GM21619 (cell line): ENCODE measurements at regions not wholly inside any gene's neighbourhood (a gene's known extent, or its start where the extent isn't known, plus 50 kb on each side); places are given as distances from the start of the nearest gene placed in this dataset.
"Not testable (repeated sequence)": the region's sequence is repeated elsewhere in the genome, so short reads cannot be mapped to it uniquely, and the experiment has no call there.

Experiments
- ATAC-seq: cut with Tn5 transposase; IDR thresholded peaks from one replicate; pipeline ENCODE4 v1.9.1; 2021; ENCODE audit not compliant: unreplicated experiment

DNA sequence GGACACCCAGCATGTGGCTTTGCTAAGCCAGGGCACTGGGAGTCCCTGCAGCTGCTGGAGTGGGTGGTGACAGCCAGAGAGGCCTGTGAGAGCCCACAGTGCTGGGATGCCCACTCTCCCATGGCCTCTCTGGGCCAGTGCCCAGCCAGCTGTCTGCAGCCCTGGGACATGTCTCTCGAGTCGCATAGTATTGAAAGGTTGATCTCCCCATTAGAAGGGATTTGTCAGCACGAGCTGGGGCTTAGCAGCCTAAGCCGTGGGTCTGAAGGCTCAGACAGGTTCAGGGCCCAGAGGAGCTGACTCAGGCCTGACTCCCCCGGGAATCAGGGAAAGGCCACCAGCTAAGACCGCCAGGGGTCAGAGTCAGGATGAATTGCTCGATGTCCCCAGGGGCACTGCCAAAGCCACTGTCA, 53.5 kb downstream of the FOXD2 start:
- ATAC-seq = no peak

DNA sequence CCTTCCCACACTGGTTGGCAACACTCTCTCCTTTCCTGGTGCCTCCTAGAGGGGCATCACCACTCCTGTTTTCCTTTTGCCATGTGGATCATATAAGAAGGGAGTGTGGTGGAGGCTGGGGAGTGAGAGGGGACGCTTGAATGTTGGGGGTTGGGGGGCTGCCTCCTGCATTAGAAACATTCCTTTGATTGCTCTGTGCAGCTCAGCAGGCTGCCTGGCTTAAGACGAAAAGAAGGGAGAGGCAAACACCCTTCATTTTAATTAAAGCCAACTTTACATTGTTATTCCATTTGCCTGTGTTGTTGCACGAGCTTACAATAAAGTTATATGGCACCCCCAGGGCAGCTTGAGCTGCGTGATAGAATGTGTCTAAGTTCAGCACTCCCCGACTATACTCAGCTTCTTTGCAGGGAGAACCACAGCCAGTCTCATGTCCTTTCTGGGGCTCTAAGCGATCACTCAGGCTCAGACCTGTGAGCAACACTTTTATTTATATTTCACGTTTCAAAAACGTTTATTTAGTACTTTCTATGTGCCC, 57.4 kb downstream of the FOXD2 start:
- ATAC-seq = no peak

DNA sequence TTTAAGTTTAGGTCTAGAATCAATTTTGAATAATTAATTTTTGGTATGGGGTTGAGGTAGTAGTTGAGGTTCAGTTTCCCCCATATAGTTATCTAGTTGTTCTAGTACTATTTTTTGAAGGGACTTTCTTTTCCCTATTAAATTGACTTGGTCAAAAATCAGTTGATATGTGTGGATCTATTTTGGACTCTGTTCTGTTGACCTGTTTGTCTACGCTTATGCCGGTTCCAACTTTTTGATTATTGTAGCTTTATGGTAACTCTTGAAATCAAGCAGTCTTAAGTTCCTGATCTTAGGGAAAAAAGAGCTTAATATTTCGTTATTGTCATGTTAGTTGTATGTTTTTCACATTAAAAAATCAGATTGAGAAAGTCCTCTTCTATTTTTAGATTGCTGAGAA, 60.7 kb downstream of the FOXD2 start:
- no peak for ATAC-seq

DNA sequence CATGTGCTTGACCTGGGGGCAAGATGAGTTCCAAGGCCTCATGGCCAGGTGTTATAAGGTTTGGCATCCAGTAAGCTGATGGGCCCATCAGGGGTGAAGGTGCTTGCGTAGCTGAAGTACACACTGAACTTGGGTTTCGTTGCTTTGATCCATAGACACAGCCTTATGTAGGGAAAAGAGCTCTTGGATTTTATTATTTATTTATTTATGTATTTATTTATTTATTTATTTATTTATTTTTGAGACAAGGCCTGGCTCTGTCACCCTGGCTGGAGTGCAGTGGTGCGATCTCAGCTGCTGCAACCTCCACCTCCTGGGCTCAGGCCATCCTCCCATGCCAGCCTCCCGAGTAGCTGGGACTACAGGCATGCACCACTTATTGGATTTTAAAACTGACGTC, 63.2 kb downstream of the FOXD2 start:
- ATAC-seq = no peak

DNA sequence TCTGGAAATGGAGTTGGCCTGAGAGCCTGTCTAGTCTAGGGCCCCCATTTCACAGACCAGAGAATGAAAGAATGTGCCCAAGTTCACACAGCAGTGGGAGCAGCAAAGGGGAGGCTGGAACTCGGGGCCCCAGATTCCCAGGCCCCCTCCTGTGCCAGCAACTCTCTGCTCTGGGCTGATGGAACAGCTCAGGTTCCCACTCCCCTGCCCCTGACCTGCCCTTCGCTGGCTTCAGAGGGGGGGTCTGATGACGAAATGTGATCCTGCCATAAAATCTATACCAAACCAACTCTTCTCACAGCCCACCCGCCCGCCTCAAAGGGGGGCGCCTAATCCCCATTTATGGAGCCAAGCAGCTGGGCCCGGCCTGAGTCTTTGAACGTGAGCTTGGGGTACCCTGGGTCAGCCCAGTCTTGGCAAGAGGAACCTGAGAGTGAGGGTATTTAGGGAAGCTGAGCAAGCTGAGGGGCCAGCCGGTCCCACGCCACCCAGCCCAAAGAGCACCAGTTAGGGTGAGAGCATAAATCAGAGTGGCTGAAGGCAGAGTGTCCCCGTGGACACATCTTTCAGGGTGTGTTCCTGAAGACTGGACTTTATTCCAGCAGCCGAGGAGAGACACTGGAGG, 65.0 kb downstream of the FOXD2 start:
- ATAC-seq = no peak

DNA sequence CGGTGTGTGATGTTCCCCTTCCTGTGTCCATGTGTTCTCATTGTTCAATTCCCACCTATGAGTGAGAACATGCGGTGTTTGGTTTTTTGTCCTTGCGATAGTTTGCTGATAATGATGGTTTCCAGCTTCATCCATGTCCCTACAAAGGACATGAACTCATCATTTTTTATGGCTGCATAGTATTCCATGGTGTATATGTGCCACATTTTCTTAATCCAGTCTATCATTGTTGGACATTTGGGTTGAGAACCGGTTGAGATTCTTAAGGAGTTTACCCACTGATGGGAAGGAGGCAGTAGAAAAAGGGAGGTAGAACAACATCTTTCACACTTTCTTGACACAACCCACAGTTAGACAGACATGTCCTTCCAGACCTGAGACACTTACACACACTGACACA, 67.0 kb downstream of the FOXD2 start:
- ATAC-seq = not testable (repeated sequence)

DNA sequence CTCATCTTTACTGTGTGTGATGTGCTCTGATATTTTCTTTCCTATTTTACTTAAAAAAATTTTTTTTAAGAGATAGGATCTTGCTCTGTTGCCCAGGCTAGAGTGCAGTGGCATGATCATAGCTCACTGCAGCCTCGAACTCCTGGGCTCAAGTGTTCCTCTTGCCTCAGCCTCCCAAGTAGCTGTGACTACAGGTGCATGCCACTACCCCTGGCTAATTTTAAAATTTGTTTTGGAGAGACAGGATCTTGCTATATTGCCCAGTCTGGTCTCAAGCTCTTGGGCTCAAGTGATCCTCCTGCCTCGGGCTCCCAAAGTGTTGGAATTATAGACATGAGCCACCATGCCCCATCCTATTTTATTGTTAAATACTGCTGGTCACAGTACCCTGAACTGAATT, 67.4 kb downstream of the FOXD2 start:
- no peak for ATAC-seq

DNA sequence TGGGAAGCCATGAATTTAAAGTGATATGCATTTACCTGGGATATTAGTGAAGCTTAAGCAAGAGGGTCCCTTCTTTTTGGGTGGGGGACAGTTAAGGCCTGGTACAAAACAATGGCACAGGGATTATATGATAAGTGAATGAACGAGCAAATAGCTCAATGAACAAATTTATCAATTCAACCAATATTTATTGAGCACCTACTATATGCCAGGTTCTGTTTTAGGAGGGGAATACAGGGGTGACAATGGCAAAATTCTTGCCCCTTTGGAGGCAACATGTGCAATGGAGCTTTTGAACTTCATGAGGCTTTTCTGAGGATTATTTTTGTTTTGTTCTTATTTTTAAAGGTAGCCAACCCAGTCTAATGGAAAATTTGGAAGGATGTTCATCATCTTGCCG, 68.2 kb downstream of the FOXD2 start:
- no peak for ATAC-seq

DNA sequence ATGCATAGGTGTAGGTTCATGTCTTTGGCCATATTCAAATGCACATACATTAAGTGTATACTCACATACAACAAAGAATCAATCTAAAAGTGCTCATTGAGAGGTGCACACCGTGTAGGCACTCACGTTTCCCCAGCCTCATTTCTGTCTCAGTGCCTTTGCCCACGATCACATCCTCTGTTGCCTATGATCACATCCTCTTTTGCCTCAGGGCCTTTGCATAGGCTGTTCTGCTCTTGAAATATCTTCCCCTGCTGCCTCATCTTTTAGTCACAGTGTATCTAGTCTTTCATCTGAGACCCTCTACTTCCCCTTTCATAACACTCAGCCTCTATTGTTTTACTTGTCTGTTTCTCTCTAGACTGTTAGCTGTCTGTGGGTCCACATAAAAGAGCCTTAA, 69.3 kb downstream of the FOXD2 start:
- no peak for ATAC-seq

DNA sequence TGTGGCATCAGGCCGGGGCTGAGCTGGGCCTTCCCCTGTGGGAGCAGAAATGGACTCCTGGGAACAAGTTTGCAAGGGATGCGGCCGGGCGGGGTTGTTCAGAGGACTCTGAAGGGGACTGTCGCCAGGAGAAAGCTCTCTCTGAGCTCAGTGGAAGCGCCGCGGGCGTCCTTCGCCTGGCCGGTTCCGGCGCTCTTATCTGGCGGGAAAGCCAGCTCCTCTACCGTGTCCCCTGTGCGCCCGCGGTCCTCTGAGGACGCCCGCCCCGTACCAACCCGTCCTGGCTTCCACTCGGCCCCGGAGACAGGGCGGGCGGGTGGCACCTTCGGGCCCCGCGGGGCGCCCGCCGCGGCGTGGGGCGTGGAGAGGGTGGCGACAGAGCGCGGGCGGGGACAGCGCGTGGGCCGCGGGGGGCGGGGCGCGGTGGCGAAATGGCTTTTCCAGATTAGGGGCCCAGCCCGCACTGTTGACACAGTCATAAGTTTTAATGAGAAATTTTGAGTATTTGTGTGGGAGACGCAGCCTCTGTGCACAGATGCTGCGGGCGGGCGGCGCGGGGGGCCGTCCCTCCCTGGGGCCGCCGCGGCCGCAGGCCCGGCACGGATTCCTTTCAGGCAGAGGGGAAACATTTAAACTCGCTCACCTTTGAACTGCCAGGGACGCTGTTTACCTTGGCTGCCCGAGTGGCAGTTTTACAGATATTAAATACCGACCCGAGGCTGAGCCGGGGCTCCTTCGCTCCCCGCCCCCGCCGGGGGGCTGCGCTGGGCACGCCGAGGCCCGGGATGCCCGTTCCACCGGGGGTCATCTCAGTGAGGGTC, 70.2 kb downstream of the FOXD2 start:
- ATAC-seq = no peak

DNA sequence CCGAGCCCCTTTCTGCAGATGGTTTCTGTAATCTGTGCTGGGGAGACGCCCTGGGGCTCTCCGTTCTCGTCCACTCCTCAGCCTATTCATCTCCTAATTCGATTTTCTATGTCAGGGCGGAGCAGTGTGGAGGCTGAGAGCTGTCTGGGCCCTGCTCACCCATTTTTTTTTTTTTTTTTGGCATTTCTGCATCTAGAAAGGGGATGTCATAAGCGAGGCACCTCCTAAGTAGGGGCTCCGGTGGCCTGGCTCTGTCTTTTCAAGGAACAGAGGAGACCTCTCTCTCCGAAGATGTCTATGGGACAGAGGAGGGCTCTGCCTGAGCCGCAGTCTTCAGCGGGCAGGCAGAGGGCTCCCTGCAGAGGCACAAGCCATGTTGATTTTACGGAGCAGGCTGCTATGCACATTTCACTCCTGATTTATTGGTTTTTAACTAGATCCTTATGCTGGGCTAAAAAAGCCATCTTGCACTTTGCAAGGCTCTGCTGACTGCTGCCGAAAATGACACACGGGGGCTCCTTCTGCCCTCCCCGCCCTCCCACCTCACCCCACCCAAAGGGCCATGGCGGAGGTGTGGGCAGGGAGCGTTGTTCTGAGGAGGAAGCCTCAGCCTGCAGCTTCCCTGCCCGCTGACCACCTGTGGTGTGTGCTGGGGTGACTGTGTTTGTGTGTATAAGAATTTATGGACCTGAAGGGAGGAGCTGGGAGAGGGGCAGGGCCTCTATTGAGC, 71.0 kb downstream of the FOXD2 start:
- ATAC-seq = no peak

DNA sequence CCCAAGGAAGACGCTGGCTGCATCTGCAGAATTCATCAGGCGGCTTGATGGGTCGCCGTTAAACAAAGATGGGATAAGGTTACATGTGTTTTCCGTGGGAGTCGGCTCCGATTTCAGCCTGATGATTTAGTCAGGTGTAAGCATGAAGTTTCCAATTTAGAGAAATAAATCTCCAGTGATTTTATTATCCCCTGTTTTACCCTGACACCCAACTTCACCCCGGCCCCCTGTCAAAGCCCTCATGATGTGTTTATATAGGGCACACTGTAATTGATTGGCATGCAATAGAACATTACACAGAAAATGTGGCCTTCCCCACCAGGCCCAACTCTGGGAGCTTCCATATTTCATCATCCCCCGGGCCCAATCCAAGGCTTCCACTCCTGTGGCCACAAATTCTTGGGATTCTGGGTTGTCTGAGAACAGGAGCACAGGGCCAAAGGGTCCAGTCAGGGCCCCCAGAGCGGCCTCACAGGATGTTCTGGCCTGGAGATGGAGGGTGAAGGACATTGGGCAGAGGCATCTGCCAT, 72.5 kb downstream of the FOXD2 start:
- no peak for ATAC-seq

DNA sequence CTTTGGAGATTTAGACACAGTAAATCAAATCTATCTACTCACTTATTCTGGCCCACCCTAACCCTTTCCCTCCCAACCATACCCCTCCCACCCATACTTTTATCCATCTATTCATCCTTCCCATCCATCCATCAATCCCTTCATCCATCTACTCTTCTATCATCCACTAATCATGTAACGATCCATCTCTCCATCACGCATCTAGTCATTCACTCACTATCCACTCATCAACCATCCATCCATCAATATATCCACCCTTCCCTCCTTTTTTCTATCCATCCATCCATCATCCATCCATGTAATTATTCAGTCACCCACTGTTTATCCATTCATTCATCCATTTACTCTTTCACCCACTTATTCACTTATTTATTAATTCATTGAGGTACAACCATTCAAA, 74.0 kb downstream of the FOXD2 start:
- no peak for ATAC-seq

DNA sequence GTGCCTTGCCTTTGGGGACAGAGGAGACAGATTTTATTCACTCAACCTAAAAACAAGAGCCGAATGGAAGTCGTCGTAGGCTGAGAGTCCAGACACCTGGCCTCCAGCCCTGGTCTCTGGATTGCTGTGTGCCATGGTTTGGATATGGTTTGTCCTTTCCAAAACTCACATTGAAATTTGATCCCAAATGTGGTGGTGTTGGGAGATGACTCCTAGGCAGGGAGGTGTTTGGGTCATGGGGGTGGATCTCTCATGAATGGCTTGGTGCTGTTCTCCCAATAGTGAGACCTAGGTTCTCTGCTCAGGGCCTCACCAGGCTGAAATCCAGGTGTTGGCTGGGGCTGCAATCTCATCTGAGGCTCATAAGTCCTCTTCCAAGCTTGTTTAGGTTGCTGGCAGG, 75.5 kb downstream of the FOXD2 start:
- no peak for ATAC-seq

DNA sequence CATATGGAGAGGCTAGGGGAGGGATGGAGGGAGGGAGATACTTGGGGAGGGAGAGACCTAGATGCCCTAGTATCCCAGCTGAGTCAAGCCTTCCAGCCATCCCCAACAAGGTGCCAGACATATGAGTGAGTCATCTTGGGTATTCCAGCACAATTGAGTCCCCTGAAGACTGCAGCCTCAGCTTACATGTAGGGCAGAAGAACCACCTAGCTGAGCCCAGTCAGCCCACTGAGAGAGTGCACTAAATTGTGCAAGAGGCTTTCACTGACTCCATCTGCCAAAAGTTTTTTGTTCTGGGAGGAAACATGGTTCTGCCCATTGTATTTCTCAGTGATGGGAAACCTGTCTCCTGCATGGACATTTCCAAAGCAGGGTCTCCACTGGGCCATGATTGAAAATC, 76.4 kb downstream of the FOXD2 start:
- ATAC-seq = no peak

DNA sequence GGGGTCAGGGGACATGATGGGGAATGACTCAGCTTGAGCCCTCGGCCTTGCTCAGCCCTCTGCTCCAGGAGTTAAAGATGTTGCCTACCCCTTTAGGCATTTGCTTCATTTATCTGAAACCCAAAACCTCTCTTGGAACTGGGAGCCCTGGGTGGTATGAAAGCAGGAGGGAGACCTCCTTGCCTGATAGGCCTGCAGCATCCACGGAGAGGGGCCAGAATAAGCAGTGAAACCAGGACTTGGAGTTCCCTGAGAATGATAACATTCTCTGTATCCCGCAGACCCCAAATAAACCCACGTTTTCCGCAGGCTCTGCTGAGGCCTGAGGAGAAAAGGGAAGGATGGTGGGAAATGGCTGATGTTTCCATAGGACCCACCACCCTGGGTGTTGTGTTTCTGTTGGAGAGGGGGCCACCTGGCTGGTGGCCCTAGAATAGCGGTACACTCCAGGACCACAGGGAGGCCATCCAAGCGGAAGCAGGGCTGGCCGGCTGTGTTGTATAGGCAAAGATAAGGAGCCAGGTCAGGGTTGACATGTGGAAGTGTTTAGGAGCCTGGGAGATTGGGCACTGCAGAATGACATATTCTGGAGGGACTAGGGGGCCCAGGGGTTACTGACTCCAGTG, 77.4 kb downstream of the FOXD2 start:
- no peak for ATAC-seq

DNA sequence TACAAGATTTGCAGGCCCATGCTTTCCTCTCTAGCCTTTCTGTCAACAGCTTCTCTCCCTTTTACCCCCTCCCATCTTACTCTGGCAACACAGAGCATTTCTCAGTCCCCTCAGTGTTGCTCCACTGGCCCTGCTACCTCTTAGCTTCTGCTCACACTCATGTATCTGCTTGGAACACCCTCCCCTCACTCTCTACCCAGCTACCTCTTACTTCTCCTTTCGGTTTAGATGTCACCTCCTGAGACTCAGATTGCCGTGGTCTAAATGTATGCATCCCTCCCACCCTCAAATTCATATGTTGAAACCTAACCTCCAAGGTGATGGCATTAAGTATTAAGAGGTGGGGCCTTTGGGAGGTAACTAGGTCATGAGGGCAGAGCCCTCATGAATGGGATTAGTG, 80.1 kb downstream of the FOXD2 start:
- no peak for ATAC-seq

DNA sequence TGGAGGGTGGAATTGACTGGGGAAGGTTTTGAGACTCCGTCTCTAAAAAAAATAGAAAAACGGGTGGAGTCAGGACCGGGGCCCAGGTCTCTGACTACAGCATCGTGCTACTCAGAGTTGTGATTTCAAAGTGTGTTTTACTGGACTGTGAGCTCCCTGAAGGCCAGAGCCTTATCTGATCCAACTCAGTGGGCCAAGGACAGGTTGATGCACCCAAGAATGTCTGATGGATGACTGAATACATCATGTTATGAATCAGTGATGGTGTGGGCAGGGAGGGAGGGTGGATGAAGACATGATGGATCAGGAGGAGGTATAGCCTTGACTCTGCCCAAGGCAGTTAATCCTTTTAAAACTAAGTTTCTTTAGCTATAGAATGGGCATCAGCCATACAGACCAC, 81.6 kb downstream of the FOXD2 start:
- ATAC-seq = no peak

DNA sequence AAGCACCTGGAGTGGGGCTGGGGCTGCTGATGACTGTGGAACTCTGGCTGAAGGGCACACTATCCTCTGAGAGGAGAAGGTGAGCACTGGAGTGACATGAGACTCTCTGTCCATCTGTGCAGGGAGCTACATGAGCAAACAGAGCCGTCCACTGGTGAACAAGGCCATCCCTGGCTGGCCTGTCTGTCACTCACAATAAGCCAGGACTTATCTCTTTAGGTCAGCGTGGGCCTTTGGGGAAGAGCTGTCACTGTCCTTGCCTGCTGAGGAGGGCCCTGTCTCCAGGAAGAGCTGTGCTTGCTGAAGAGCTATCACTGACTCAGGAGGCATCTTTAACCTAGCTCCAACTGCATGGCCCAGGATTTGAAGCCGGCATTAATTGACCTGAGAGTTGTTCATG, 82.1 kb downstream of the FOXD2 start:
- ATAC-seq = no peak

DNA sequence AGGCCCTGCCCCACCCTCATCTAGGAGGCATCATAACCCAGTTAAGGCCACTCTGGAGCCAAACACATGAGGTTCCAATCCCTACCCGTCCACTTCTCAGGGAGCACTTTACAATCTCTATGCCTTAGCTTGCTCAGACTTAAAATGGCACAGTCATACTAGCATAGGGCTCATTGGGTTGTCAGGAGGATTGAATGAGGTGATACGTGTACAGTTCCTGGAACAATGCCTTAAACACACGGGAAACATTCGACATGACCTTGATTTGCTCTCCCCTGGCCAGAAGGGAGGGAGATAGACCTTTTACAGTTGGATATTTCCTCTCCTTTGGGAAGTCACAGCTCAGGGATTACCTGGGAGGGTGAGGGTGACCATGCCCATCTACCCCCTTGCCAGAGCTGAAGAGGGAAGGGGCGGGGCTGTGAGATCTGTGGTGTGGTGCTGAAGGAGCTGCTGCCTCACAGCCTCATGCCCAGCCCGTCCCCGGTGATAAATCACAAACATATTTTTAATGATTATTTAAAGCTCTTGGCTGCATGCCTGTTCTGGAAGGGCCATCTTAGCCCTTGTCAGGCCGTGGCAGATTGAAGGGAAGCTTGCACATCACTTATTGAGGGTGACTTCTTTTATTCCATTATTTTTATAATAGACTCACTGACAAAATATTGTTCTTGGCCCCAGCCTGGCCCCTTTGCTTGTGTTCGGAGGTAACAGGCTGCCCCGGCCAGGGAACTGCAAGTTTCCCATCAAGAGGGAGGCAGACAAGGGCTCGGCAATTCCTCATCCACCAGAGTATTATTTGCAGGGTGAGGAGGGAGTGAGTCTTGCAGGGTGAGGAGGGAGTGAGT, 83.4 kb downstream of the FOXD2 start:
- no peak for ATAC-seq
